Activated naive CD4-positive, alpha-beta T cell (primary cell): ENCODE measurements at regions not wholly inside any gene's neighbourhood (a gene's known extent, or its start where the extent isn't known, plus 50 kb on each side); places are given as distances from the start of the nearest gene placed in this dataset.
"Not testable (repeated sequence)": the region's sequence is repeated elsewhere in the genome, so short reads cannot be mapped to it uniquely, and the experiment has no call there.

ENCODE experiments used
- DNase-seq, 4 experiments: peaks; one replicate each; lab custom pipeline; 2025; lab: John Stamatoyannopoulos, UW

- DNase-seq: no peak
Observed at GRCh38 chr13:90455067-90455466, 892.4 kb upstream of the MIR17HG start.

DNA sequence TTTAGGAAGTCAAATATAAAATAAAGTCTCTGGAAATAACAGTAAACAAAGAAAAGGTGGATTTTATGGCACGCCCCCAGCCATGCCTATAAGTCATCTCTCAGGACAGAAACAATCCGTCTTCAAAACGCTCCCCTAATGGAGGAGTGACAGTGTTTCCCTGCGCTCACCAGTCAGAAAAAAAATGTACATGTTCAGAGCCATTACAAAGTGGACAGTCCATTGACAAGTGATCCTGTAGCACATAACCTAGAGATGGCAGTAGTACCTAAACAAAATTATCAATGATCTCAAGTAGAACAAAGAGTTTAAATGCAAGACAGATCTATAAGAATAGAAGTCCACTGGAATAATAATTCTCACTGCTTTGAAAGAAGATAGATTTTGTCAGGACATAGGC is 891.7 kb upstream of the MIR17HG start:
- no peak for DNase-seq

- no peak for DNase-seq
Observed at GRCh38 chr13:90461398-90461797, 886.1 kb upstream of the MIR17HG start.

GRCh38 chr13:90477216-90477615 is 870.3 kb upstream of the MIR17HG start:
- no peak for DNase-seq

DNA sequence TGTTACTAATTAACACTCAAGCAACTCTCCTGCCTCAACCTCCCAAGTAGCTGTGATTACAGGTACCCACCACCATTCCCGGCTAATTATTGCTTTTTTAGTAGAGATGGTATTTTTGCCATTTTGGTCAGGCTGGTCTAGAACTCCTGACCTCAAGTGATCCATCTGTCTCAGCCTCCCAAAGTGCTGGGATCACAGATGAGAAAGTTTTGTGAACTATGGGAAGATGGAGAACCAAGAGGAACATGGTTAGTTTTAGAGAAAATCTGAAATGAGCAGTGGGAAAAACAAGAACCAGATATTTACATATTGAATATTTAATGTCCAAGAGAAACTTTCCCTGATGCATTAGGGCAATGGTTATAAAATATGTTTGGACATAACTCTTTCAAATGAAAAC is 863.6 kb upstream of the MIR17HG start:
- DNase-seq: no peak

GRCh38 chr13:90485436-90485835 is 862.1 kb upstream of the MIR17HG start:
- DNase-seq: no peak

DNA sequence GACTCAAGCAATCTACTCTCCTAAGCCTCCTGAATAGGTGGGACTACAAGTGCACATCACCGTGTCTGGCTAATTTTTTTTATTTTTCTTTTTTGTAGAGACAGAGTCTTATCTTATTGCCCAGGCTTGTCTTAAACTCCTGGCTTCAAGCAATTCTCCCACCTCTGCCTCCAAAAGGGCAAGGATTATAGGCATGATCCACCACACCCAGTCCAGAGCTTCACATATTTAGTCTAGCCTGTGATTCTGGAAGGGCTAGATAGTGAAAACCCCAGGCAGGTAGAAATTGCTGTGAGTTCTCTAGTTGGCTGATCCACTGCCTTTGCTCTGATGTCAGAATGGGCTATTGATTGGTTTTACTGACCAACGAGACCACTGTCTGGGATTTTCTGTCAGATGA is 854.6 kb upstream of the MIR17HG start:
- no peak for DNase-seq

- no peak for DNase-seq
Observed at GRCh38 chr13:90493667-90494066, 853.8 kb upstream of the MIR17HG start.

DNA sequence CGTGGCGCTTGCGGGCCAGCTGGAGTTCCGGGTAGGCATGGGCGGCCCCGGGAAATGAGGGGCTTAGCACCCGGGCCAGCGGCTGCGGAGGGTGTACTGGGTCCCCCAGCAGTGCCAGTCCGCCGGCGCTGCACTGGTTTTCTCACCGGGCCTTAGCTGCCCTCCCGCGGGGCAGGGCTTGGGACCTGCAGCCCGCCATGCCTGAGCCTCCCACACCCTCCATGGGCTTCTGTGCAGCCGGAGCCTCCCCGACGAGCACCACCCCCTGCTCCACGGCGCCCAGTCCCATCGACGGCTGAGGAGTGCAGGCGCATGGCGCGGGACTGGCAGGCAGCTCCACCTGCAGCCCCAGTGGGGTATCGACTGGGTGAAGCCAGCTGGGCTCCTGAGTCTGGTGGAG is 852.6 kb upstream of the MIR17HG start:
- DNase-seq: not testable (repeated sequence)

DNA sequence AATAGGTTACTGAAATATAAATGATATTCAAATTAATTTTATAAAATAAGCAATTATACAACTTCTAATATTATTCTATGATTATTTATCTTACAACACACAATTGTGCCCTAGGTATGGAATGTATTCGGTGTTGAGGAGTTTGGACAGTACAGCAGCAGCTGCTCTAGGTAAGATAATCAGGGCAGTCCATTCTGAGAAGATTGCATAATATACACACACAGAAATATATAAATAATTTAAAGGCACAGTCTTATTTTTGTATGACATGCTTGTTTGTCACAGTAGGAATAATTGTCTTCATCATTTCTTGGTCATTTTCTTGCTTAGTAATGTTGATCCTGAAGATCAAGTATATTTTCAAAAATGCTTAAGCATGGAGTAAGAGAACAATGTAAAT is 849.4 kb upstream of the MIR17HG start:
- DNase-seq: no peak

DNA sequence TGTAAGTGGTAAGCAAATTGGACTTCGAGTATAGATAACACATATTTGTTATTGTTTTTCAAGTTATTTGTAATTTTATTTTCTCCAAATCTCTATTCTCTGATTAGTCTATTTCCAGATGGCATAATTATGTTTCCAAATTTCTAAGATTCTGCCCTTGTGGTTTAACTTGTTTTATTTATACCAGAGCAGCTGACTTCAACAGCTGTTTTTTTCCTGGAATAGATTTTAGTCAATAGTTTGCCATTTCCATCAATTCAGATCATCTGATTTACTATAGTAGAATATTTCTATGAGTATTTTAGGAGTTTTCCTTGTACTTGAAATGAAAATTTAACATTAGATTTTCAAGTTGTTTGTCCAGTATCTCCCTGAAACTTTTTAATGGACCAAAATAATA is 848.7 kb upstream of the MIR17HG start:
- DNase-seq: no peak

GRCh38 chr13:90500569-90500968 is 846.9 kb upstream of the MIR17HG start:
- no peak for DNase-seq

GRCh38 chr13:90502153-90502552 is 845.3 kb upstream of the MIR17HG start:
- no peak for DNase-seq

DNA sequence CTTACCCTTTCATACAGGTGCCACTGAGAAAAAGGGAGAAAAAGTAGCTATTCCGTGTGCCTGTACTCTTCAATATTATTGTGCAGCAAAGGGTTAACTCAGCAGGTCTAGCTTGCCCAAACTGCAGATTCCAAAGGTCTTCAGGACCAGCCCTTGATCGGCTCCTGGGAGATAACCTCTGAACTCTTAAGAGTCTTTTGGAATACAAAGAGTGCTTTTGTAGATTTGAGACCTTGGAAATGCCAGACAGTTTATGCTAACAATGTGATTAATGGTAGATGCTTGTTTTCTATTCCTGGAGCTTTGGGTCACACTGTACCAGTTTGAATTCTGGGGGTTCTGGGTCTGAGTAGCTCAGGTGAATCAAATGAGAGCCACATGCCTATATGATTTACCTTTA is 844.7 kb upstream of the MIR17HG start:
- DNase-seq: no peak

DNA sequence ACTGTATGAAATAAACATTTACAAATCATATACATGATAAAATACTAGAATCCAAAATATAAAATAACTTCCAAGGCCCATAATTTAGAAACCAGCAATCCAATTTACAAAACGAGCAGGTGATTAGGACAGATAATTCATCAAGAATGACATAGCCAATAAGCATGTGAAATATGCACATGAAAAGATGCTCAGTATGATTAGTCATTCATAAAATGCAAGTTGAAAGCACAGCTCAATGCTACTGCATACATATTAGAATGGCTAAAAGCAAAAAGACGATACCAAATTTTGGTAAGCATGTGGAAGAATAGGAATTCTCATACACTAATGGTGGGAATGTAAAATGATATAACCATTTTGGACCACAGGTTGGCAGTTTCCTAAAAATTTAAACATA is 837.2 kb upstream of the MIR17HG start:
- no peak for DNase-seq

DNA sequence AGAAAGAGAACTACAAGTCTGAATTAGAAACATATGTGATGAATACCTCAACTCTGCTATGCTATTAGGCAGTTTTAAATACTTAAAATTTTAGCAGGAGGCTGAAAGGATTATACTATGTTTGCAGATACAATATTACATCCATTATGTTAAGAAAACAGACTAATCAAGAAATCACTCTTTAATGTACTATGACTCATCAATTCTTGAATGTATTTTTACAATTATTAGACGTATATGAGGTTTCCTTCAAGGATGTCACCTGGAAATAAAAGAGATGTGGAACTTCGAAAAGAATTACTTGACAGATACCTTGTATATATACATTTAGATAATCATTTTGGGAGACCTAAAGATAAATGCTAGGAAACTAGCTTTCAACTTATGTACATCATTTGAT is 835.6 kb upstream of the MIR17HG start:
- no peak for DNase-seq

DNA sequence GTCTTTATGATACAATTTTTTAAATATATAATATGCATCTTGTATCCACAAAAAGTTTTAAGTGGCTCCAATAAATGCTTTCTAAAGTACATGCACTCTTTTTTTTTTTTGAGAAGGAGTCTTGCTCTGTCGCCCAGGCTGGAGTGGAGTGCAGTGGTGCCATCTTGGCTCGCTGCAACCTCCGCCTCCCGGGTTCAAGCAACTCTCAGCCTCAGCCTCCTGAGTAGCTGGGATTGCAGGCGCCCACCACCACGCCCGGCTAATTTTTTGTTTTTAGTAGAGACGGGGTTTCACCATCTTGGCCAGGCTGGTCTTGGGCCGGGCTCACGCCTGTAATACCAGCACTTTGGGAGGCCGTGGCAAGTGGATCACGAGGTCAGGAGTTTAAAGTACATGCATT is 832.8 kb upstream of the MIR17HG start:
- not testable (repeated sequence) for DNase-seq

DNA sequence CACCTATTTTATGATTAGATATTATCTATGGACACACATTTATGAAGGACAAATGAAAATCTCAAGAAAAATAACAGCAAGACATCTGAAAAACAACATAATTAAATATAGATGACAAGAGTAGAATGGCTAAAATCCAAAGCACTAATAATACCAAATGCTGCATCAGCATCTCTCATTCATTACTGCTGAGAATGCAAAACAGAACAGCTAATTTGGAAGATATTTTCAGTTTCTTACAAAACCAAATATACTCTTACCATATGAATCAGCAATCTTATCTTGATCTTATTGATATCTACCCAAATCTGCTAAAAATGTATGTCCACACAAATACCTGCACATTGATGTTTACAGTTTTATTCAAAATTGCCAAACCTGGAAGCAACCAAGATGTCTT is 829.1 kb upstream of the MIR17HG start:
- DNase-seq: no peak

DNA sequence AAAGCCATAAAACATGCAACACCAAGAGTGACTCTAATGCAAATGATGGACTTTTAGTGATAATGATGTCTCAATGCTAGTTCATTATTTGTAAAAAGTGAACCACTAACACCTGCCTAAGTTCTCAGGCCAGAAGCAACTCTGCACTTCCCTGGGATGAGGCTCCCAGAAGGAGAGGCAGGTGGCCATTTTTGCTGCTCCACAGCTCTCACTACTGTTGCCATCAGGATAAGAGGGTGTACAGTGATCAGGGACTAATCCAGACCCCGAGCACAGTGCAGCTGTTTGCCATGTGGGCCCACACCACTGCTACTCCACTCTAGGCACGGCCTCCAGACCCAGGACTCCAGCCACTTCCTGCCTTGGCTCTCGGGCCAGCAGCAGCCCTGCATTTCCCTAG is 828.3 kb upstream of the MIR17HG start:
- no peak for DNase-seq

GRCh38 chr13:90526711-90527110 is 820.8 kb upstream of the MIR17HG start:
- DNase-seq: no peak

- DNase-seq: no peak
Observed at GRCh38 chr13:90531744-90532143, 815.7 kb upstream of the MIR17HG start.

GRCh38 chr13:90532861-90533492 is 814.5 kb upstream of the MIR17HG start:
- no peak for DNase-seq

- DNase-seq: no peak
Observed at GRCh38 chr13:90533866-90534265, 813.6 kb upstream of the MIR17HG start.

GRCh38 chr13:90534617-90535370 is 812.7 kb upstream of the MIR17HG start:
- DNase-seq: no peak
